Loucy (cell line): ENCODE measurements at regions not wholly inside any gene's neighbourhood (a gene's known extent, or its start where the extent isn't known, plus 50 kb on each side); places are given as distances from the start of the nearest gene placed in this dataset.

Experiments
- H2AFZ ChIP-seq: fragments of 200-600 bp; sonication (generic); 2 replicates; pipeline ENCODE4 v1.6.0; 2016; ENCODE audit warnings: antibody characterized with exemption, mild to moderate bottlenecking, low read length, moderate library complexity
- H3F3A ChIP-seq: fragments of 200-600 bp; 2 replicates; pipeline ENCODE4 v1.6.0; 2016; ENCODE audit warnings: antibody characterized with exemption, low read depth, mild to moderate bottlenecking
- H3K27me3 ChIP-seq: fragments of 200-600 bp; sonication (generic); 2 replicates; pipeline ENCODE4 v1.6.1; 2014; ENCODE audit warnings: low read length, mild to moderate bottlenecking; ENCODE audit not compliant: insufficient read depth, poor library complexity, severe bottlenecking
- H3K36me3 ChIP-seq: fragments of 200-600 bp; sonication (generic); 2 replicates; pipeline ENCODE4 v1.6.1; 2016; ENCODE audit warnings: low read length; ENCODE audit not compliant: insufficient read depth
- H3K4me1 ChIP-seq: fragments of 200-600 bp; sonication (generic); 2 replicates; pipeline ENCODE4 v1.5.1; 2014; ENCODE audit warnings: low read length, mild to moderate bottlenecking; ENCODE audit not compliant: insufficient read depth, poor library complexity, severe bottlenecking
- H3K4me2 ChIP-seq: fragments of 200-600 bp; sonication (generic); 2 replicates; pipeline ENCODE4 v1.6.0; 2014; ENCODE audit warnings: antibody characterized with exemption, low read length, low read depth, mild to moderate bottlenecking; ENCODE audit not compliant: poor library complexity, severe bottlenecking
- H3K4me3 ChIP-seq: fragments of 200-600 bp; sonication (generic); 2 replicates; pipeline ENCODE4 v1.5.1; 2014; ENCODE audit warnings: low read length, mild to moderate bottlenecking, mixed read lengths; ENCODE audit not compliant: poor library complexity, severe bottlenecking
- H3K79me2 ChIP-seq: fragments of 200-600 bp; sonication (generic); 2 replicates; pipeline ENCODE4 v1.6.1; 2014; ENCODE audit warnings: low read length; ENCODE audit not compliant: insufficient read depth
- H3K9ac ChIP-seq: fragments of 200-600 bp; sonication (generic); 2 replicates; pipeline ENCODE4 v1.6.0; 2014; ENCODE audit warnings: mild to moderate bottlenecking, low read depth, low read length, moderate library complexity; ENCODE audit not compliant: poor library complexity, severe bottlenecking
- H3K9me2 ChIP-seq: fragments of 200-600 bp; sonication (generic); replicated peaks from 2 replicates; pipeline ENCODE4 v1.6.1; 2016; ENCODE audit warnings: low read depth, low read length, mixed read lengths
- H3K9me3 ChIP-seq: fragments of 200-600 bp; sonication (generic); 2 replicates; pipeline ENCODE4 v1.6.1; 2014; ENCODE audit warnings: mild to moderate bottlenecking, antibody characterized with exemption, low read length, low read depth; ENCODE audit not compliant: insufficient read depth
- H4K20me1 ChIP-seq: fragments of 200-600 bp; sonication (generic); 2 replicates; pipeline ENCODE4 v1.6.0; 2014; ENCODE audit warnings: antibody characterized with exemption, low read length, mild to moderate bottlenecking; ENCODE audit not compliant: insufficient read depth, poor library complexity, severe bottlenecking
- EZH2phosphoT487 ChIP-seq: fragments of 200-600 bp; IDR thresholded peaks from 2 replicates; pipeline ENCODE4 v1.6.1; 2018; ENCODE audit warnings: antibody characterized with exemption, mild to moderate bottlenecking, moderate library complexity, borderline replicate concordance
- TF ChIP-seq, protein P1 (sequence below): fragments of 200-600 bp; sonication (generic); conservative IDR thresholded peaks from 2 replicates; pipeline ENCODE4 v1.5.1; 2014; ENCODE audit warnings: mild to moderate bottlenecking, antibody characterized with exemption, low read length

DNA sequence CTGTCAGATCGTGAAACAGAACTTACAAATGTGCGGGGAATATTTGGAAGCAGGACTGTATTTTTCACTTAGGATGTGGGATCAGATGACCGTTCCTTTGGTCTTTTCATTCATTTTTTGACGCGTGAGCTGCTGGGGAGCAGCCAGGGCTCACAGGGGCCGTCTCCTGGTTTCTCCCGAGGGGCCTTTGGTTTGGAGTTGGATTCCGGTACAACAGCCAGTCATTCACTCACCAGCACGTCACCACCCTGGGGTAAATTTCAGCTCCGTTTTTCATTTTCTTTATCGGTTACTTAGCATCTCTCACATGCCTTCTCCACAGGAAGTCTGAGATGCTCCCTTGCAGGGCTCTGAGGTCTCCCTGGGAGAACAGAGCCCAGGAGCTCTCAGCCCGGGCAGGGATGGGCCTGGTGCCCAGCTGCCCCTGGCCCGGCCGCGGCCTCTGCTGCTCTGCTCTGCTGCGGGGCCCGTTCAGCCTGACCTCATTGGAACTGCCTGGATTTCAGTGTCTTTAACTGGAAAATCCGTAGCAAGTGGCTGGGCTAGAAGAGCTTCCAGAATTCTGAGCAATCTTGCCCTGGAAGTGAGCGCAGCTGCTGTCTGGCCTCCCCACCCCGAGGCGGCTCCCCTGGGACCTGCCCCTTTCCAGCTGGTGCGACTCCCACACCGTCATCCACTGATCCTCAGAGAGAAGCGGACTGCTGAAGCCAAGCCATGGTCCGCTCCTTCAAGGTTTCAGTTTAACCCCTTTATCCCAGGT lies 335.6 kb downstream of the EIPR1 start:
- H2AFZ ChIP-seq: no peak overlapping the region
- no peak overlapping the region for H3K4me3 ChIP-seq
- H3F3A ChIP-seq: no peaks in the 10 kb centered on the region
- H3K4me2 ChIP-seq: no peak overlapping the region
- no peaks in the 10 kb centered on the region for H3K27me3 ChIP-seq
- no peaks in the 10 kb centered on the region for H3K79me2 ChIP-seq
- peaks cover 25% of the 10 kb centered on the region; the same call in 1 of the 2 replicates for H3K9me3 ChIP-seq
- TF ChIP-seq EZH2phosphoT487: no peak
- TF ChIP-seq, protein P1, sequence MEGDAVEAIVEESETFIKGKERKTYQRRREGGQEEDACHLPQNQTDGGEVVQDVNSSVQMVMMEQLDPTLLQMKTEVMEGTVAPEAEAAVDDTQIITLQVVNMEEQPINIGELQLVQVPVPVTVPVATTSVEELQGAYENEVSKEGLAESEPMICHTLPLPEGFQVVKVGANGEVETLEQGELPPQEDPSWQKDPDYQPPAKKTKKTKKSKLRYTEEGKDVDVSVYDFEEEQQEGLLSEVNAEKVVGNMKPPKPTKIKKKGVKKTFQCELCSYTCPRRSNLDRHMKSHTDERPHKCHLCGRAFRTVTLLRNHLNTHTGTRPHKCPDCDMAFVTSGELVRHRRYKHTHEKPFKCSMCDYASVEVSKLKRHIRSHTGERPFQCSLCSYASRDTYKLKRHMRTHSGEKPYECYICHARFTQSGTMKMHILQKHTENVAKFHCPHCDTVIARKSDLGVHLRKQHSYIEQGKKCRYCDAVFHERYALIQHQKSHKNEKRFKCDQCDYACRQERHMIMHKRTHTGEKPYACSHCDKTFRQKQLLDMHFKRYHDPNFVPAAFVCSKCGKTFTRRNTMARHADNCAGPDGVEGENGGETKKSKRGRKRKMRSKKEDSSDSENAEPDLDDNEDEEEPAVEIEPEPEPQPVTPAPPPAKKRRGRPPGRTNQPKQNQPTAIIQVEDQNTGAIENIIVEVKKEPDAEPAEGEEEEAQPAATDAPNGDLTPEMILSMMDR: no peak
- no peaks in the 10 kb centered on the region for H3K9me2 ChIP-seq
- H3K4me1 ChIP-seq: no peaks in the 10 kb centered on the region
- no peaks in the 10 kb centered on the region for H4K20me1 ChIP-seq
- H3K36me3 ChIP-seq: no peaks in the 10 kb centered on the region
- no peak overlapping the region for H3K9ac ChIP-seq

DNA sequence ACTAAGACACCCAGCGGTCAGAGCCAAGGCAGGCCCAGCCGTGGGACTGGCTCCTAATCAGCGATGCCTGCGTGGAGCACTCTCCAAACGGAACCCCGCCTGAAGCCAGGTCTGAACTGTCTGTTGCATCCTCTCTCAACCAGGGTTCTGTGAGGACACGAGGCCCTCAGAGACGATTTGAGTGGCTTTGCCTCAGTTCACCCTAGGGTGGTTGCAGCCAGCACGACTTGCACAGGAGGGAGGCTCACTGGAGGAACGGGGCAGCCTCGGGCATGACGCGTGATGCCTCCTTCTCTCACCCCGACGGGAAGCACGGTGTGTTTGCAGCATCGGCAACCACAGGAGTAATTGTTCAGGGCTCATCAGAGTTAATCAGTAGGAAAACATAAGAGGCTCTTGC lies 336.4 kb downstream of the EIPR1 start:
- Histone ChIP-seq H3K9me2 (no peaks in the 10 kb centered on the region), H3K36me3 (no peaks in the 10 kb centered on the region), H3F3A (no peaks in the 10 kb centered on the region), H3K4me2 (no peak overlapping the region), H3K4me3 (no peak overlapping the region), H3K27me3 (no peaks in the 10 kb centered on the region), H3K9ac (no peak overlapping the region), H4K20me1 (no peaks in the 10 kb centered on the region), H3K4me1 (no peaks in the 10 kb centered on the region), H2AFZ (no peak overlapping the region), H3K79me2 (no peaks in the 10 kb centered on the region), H3K9me3 (peaks cover 27% of the 10 kb centered on the region; the same call in 1 of the 2 replicates)
- TF ChIP-seq EZH2phosphoT487: no peak
- TF ChIP-seq, protein P1: no peak

DNA sequence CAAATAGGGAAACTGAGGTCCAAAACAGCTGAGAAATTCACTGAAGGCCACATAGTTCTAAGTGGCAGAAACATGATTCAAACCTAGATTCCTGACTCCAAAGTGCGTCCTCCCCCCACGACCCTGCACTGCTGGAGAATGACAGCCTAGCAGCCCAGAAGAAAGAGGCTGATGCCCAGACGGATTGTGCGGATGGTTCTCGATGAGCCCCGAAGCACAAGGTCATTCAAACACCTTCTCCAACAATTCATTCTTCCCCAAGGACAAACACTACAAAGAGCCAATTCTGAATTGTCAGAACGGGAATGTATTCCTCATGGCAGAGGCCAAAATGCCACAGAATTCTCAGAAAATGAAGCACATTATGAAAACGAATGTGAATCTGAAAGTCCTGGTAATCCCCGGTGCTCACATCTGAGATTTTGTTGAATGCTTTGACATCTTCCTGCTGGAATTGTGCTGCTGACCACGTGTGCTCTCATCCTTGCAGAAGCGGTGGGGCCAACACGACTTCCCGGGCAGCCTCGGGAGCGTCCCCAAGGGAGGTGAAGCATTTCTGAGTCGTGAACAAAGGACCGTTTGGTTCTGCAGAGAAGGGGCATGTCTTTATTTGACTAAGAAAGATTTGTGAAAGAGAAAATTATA lies 337.0 kb downstream of the EIPR1 start:
- H3K9me3 ChIP-seq: peaks cover 21% of the 10 kb centered on the region; the same call in 1 of the 2 replicates

More for the DNA sequence above, 337.0 kb downstream of the EIPR1 start:
- Histone ChIP-seq H3K4me1 (no peaks in the 10 kb centered on the region), H3K9me2 (no peaks in the 10 kb centered on the region), H3K79me2 (no peaks in the 10 kb centered on the region), H3K4me3 (no peak overlapping the region), H3K9ac (no peak overlapping the region), H4K20me1 (no peaks in the 10 kb centered on the region), H3K4me2 (no peak overlapping the region), H3K36me3 (no peaks in the 10 kb centered on the region), H3F3A (no peaks in the 10 kb centered on the region), H2AFZ (no peak overlapping the region), H3K27me3 (no peaks in the 10 kb centered on the region)
- TF ChIP-seq, protein P1: no peak
- TF ChIP-seq EZH2phosphoT487: no peak
